HL-60 (cell line): ENCODE measurements at regions not wholly inside any gene's neighbourhood (a gene's known extent, or its start where the extent isn't known, plus 50 kb on each side); places are given as distances from the start of the nearest gene placed in this dataset.

Experiments
- CTCF ChIP-seq: IDR thresholded peaks from one replicate; pipeline ENCODE4 v1.5.1; 2011; ENCODE audit warnings: low read length, control low read depth, inconsistent platforms; ENCODE audit not compliant: insufficient read depth
- GABPA ChIP-seq: IDR thresholded peaks from 2 replicates; pipeline ENCODE4 v1.6.1; 2012; ENCODE audit warnings: low read depth
- POLR2AphosphoS5 ChIP-seq: IDR thresholded peaks from 2 replicates; pipeline ENCODE4 v1.6.1; 2012; ENCODE audit warnings: low read depth
- SPI1 ChIP-seq: IDR thresholded peaks from 2 replicates; pipeline ENCODE4 v1.6.1; 2012; ENCODE audit warnings: low read depth, mild to moderate bottlenecking, borderline replicate concordance
- TF ChIP-seq, protein P1 (sequence below): IDR thresholded peaks from 2 replicates; pipeline ENCODE4 v1.6.1; 2012; ENCODE audit warnings: low read depth; ENCODE audit not compliant: insufficient replicate concordance

GRCh38 chr9:108224716-108225115 is 631.1 kb downstream of the ACTL7B start:
- no peak for TF ChIP-seq CTCF
- TF ChIP-seq SPI1 = no peak
- TF ChIP-seq POLR2AphosphoS5 = no peak
- TF ChIP-seq, protein P1, sequence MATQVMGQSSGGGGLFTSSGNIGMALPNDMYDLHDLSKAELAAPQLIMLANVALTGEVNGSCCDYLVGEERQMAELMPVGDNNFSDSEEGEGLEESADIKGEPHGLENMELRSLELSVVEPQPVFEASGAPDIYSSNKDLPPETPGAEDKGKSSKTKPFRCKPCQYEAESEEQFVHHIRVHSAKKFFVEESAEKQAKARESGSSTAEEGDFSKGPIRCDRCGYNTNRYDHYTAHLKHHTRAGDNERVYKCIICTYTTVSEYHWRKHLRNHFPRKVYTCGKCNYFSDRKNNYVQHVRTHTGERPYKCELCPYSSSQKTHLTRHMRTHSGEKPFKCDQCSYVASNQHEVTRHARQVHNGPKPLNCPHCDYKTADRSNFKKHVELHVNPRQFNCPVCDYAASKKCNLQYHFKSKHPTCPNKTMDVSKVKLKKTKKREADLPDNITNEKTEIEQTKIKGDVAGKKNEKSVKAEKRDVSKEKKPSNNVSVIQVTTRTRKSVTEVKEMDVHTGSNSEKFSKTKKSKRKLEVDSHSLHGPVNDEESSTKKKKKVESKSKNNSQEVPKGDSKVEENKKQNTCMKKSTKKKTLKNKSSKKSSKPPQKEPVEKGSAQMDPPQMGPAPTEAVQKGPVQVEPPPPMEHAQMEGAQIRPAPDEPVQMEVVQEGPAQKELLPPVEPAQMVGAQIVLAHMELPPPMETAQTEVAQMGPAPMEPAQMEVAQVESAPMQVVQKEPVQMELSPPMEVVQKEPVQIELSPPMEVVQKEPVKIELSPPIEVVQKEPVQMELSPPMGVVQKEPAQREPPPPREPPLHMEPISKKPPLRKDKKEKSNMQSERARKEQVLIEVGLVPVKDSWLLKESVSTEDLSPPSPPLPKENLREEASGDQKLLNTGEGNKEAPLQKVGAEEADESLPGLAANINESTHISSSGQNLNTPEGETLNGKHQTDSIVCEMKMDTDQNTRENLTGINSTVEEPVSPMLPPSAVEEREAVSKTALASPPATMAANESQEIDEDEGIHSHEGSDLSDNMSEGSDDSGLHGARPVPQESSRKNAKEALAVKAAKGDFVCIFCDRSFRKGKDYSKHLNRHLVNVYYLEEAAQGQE = no peak
- TF ChIP-seq GABPA = no peak
